Progenitor cell of endocrine pancreas (in vitro differentiated cells): ENCODE measurements at regions not wholly inside any gene's neighbourhood (a gene's known extent, or its start where the extent isn't known, plus 50 kb on each side); places are given as distances from the start of the nearest gene placed in this dataset.

Experiments used
- DNase-seq: peaks from one replicate; pipeline ENCODE4 v3.0.0; 2021; ENCODE audit warnings: low spot score; ENCODE audit not compliant: unreplicated experiment
- H3K27ac Mint-ChIP-seq: 2 replicates; pipeline ENCODE4 v1.8.0; 2021; ENCODE audit warnings: mild to moderate bottlenecking, moderate library complexity, mixed read lengths
- H3K27me3 Mint-ChIP-seq: 2 replicates; pipeline ENCODE4 v1.8.0; 2021; ENCODE audit warnings: mixed read lengths
- H3K36me3 Mint-ChIP-seq: 2 replicates; pipeline ENCODE4 v1.8.0; 2022; ENCODE audit warnings: mixed read lengths; ENCODE audit not compliant: insufficient read depth
- H3K4me1 Mint-ChIP-seq: 2 replicates; pipeline ENCODE4 v1.8.0; 2021; ENCODE audit warnings: low read depth, mixed read lengths
- H3K4me3 Mint-ChIP-seq: 2 replicates; pipeline ENCODE4 v1.8.0; 2021; ENCODE audit warnings: low read depth, mild to moderate bottlenecking, moderate library complexity, mixed read lengths
- H3K9me3 Mint-ChIP-seq: 2 replicates; pipeline ENCODE4 v1.8.0; 2021; ENCODE audit warnings: low read depth, mixed read lengths
- TF ChIP-seq, protein P1 (sequence below): fragments of 200-600 bp; sonication (generic); IDR thresholded peaks from one replicate; pipeline ENCODE4 v1.5.0; 2021; ENCODE audit warnings: antibody characterized with exemption, mild to moderate bottlenecking; ENCODE audit not compliant: unreplicated experiment

DNA sequence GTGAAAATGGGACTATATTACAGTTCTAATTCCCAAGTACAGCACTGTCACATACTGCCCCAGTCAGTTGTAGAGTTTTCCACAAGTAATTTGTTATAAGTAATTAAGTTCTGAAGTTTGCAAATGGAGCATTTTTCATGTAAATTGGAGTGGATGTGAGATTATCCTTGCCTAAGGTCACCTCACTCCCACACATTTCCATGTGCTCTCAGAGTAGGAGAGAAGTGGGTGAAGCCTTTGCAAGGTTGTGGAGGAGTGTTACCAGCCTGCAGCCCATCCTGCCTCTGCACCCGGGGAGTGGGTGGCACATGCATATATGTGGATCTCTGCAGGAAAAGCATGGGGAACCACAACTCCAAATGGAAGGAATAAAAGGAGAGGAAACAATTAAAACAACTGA lies 169.8 kb downstream of the CD47 start:
- no peaks in the 10 kb centered on the region for H3K36me3 Mint-ChIP-seq
- H3K9me3 Mint-ChIP-seq: peaks cover 11% of the 10 kb centered on the region
- no peak overlapping the region for H3K27ac Mint-ChIP-seq
- H3K4me3 Mint-ChIP-seq: no peak overlapping the region
- TF ChIP-seq, protein P1, sequence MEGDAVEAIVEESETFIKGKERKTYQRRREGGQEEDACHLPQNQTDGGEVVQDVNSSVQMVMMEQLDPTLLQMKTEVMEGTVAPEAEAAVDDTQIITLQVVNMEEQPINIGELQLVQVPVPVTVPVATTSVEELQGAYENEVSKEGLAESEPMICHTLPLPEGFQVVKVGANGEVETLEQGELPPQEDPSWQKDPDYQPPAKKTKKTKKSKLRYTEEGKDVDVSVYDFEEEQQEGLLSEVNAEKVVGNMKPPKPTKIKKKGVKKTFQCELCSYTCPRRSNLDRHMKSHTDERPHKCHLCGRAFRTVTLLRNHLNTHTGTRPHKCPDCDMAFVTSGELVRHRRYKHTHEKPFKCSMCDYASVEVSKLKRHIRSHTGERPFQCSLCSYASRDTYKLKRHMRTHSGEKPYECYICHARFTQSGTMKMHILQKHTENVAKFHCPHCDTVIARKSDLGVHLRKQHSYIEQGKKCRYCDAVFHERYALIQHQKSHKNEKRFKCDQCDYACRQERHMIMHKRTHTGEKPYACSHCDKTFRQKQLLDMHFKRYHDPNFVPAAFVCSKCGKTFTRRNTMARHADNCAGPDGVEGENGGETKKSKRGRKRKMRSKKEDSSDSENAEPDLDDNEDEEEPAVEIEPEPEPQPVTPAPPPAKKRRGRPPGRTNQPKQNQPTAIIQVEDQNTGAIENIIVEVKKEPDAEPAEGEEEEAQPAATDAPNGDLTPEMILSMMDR: no peak
- H3K4me1 Mint-ChIP-seq: peaks cover 2% of the 10 kb centered on the region
- H3K27me3 Mint-ChIP-seq: no peaks in the 10 kb centered on the region
- DNase-seq: no peak

- Mint-ChIP-seq H3K27ac (no peak overlapping the region), H3K27me3 (no peaks in the 10 kb centered on the region), H3K9me3 (peaks cover 6% of the 10 kb centered on the region), H3K4me3 (no peak overlapping the region), H3K36me3 (no peaks in the 10 kb centered on the region), H3K4me1 (no peaks in the 10 kb centered on the region)
- DNase-seq: no peak
- TF ChIP-seq, protein P1: no peak
These were observed 170.3 kb downstream of the CD47 start for GRCh38 chr3:107920538-107920937.

DNA sequence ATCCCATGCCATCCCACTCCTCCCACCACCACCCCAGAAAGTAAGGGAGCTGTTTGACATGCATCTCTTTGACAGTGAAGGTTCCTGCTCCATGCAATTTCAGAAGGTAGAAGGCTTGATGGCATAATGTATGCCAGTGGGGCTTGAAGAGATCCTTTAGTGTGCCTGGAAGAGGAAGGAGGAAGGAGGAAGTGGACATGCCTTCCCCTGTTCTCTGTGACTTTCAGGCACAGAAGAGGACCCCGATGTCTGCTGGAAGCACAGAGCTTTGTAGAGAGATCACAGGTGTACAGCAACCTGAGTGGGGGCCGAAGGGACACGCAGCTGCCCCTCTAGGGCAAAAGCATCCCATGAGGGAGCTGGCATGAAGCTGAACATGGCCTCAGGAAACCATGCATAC lies 171.6 kb downstream of the CD47 start:
- no peaks in the 10 kb centered on the region for H3K27me3 Mint-ChIP-seq
- TF ChIP-seq, protein P1: no peak
- no peaks in the 10 kb centered on the region for H3K4me1 Mint-ChIP-seq
- no peak overlapping the region for H3K27ac Mint-ChIP-seq
- DNase-seq: no peak
- peaks cover 6% of the 10 kb centered on the region for H3K9me3 Mint-ChIP-seq
- no peaks in the 10 kb centered on the region for H3K36me3 Mint-ChIP-seq
- no peak overlapping the region for H3K4me3 Mint-ChIP-seq

DNA sequence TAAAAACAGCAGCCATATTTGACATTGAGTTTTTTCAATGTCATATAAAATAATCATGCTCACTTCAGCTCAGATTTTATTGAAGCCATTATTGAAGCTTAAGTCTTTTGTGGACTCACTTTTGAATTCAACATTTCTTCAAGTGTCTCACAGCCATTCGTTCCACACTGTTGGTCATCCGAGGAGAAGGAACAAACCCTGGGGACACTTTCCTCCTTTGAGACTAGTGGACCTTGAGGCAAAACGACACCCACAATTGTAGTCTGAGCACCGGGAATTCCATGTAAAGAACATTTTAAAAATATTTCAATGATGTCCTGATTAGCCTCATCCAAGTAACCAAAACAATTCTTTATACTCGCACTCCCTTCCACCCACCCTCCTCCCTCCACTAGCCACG lies 174.7 kb downstream of the CD47 start:
- no peak overlapping the region for H3K27ac Mint-ChIP-seq
- no peaks in the 10 kb centered on the region for H3K36me3 Mint-ChIP-seq
- no peaks in the 10 kb centered on the region for H3K4me1 Mint-ChIP-seq

GRCh38 chr3:107915706-107916105 lies 175.1 kb downstream of the CD47 start:
- peaks cover 6% of the 10 kb centered on the region for H3K9me3 Mint-ChIP-seq
- H3K4me3 Mint-ChIP-seq: no peak overlapping the region
- DNase-seq: no peak
- H3K27ac Mint-ChIP-seq: no peak overlapping the region
- H3K36me3 Mint-ChIP-seq: no peaks in the 10 kb centered on the region
- no peaks in the 10 kb centered on the region for H3K4me1 Mint-ChIP-seq
- H3K27me3 Mint-ChIP-seq: no peaks in the 10 kb centered on the region
- TF ChIP-seq, protein P1: no peak

More for the DNA sequence above, 174.7 kb downstream of the CD47 start:
- Mint-ChIP-seq H3K9me3 (peaks cover 6% of the 10 kb centered on the region), H3K4me3 (no peak overlapping the region), H3K27me3 (no peaks in the 10 kb centered on the region)
- TF ChIP-seq, protein P1: no peak
- no peak for DNase-seq
